HG03457 (cell line): ENCODE measurements at regions not wholly inside any gene's neighbourhood (a gene's known extent, or its start where the extent isn't known, plus 50 kb on each side); places are given as distances from the start of the nearest gene placed in this dataset.
"Not testable (repeated sequence)": the region's sequence is repeated elsewhere in the genome, so short reads cannot be mapped to it uniquely, and the experiment has no call there.

Experiments used
- ATAC-seq: cut with Tn5 transposase; IDR thresholded peaks from one replicate; pipeline ENCODE4 v1.9.1; 2021; ENCODE audit warnings: moderate number of reproducible peaks; ENCODE audit not compliant: unreplicated experiment

GRCh38 chr7:24392774-24393173, 108.8 kb downstream of the NPY start:
- ATAC-seq: no peak

- ATAC-seq: no peak
Measured at GRCh38 chr7:24395512-24395911, 111.5 kb downstream of the NPY start.

DNA sequence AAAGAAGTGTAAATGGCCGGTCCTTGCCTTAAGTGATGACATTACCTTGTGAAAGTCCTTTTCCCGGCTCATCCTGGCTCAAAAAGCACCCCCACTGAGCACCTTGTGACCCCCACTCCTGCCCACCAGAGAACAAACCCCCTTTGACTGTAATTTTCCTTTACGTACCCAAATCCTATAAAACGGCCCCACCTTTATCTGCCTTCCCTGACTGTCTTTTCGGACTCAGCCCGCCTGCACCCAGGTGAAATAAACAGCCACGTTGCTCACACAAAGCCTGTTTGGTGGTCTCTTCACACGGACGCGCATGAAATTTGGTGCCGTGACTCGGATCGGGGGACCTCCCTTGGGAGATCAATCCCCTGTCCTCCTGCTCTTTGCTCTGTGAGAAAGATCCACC, 112.4 kb downstream of the NPY start:
- ATAC-seq: not testable (repeated sequence)

DNA sequence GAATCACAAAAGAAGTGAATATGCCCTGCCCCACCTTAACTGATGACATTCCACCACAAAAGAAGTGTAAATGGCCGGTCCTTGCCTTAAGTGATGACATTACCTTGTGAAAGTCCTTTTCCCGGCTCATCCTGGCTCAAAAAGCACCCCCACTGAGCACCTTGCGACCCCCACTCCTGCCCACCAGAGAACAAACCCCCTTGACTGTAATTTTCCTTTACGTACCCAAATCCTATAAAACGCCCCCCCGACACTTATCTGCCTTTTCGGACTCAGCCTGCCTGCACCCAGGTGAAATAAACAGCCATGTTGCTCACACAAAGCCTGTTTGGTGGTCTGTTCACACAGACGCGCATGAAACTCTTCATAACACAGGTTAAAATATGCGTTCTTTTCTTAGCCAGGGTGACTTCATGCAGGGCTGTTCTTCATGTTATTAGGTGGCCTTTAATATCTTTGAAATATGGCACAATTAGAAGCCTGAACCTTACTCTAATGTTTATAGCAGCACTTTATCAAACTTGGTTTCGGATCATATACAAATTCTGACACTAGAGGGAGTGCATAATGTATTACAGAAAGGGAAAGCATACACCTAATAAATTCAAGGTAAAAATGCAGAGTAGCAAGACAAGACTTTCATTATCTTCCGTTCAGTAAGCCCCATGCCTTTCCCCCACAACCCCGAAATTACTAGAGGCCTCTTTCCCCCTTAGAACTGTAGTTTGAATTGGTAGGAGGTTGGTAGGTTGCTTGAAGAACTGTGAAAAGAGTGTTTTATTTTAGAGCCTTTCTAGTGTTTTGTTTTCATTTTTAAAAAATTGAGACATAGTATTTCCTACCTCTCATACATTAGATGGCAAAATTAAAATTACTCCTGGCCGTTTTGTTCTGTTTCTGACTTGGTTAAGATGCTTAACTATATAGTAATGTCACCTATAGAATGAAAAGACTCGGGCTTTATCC, 117.9 kb downstream of the NPY start:
- no peak for ATAC-seq

GRCh38 chr7:24402655-24403054, 118.7 kb downstream of the NPY start:
- no peak for ATAC-seq

GRCh38 chr7:24403557-24403956, 119.6 kb downstream of the NPY start:
- no peak for ATAC-seq

- ATAC-seq: no peak
Measured at GRCh38 chr7:24404315-24404714, 120.3 kb downstream of the NPY start.

- ATAC-seq: no peak
Measured at GRCh38 chr7:24405002-24405401, 121.0 kb downstream of the NPY start.

DNA sequence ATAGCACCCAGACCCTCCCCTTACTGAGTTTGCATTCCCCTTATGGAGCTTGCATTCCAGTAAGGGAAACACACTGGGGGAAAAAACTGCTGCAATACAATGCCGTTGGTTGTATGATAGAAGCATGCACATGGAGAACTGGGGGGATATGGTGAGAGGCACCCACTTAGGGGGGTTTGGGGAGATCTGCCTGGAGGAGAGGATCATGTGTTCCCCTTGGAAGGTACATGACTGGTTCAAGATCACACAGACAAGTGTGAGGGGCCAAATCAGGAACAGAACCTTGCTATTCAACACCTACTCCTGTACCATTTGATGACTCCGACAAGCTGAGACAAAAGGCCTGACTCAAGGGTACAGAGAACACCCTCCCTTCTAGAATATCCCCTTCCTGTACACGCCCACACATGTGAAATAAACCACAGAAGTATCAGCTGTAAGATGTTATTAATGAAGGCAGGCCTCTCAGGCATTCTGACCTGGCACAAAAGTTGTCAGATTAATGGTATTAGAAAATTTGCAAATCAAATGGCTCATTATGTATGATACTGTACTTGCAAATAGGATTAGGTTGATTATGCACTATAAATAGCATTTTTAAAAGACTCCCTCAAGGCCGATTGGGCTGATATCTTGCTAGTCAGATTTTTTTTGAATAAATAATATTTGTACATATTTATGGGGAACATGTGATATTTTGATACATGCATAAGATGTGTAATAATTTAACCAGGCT, 122.2 kb downstream of the NPY start:
- ATAC-seq: no peak

DNA sequence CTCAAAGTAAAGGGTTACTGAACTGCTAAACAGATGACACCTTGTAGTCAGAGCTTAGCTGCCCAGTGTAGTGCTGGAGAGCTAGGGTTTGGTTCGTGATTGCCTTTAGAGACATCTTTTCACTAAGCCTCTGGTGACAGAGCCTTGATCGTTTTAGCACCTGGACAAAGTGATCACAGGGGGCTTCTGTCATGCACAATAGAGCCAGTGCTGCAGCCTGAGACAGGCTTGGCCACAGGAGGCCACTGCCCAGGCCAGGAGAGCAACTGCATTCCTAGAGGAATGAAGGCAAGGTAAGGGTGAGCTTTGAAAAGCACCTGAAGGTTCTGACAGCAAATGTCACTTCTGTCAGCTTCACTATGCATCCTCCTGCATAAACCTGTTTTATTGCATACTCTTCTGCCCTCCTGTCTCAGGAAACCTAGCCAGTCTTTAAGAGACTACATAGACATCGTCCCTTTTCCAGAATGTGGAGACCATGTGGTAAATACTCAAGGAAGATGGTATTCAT, 122.9 kb downstream of the NPY start:
- no peak for ATAC-seq

DNA sequence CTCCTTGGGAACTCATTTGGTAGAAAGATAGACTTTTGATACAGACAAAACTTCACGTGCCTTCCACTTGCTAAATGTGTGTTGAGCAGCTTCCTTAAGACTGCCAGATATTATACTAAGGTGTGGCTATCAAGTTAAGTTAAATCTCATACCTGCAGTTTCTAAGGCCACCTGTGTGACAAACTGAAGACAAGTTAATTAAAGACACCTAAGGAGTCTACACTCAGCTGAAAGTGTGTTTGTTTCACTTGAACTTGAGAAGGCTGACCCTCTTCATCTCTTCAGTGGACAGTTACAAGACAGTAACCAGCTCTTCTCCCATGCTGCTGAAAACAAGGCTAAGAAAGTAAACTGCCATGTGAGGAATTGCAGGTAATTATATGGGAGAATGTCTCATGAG, 124.0 kb downstream of the NPY start:
- no peak for ATAC-seq

DNA sequence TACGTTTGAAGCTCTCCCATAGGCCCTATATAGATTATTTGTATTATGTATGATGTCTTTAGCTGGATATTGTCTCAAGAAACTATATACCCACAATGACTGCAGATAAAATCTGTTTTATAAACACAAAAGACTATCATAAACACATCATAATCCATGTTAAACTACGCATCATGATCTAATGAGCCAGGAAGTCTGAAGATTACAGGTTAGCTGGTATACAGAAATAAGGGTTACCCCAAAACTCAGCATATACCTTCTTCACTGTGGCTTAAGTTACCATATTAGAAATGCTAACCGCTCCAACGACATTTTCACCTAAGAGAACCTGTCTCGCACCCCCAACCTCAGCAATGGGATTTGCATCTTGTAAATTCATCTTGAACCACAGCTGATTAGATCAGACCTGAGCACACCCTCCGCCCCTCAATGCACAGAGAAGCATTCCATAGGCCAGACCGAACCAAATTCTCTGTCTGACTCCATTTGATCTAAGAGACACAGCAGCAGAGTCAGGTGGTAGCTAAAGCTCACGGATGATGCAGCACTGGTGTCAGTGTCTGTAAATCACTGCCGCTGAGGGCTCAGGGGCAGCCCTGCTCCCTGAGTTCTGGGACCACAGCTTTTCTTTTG, 124.9 kb downstream of the NPY start:
- ATAC-seq: no peak

GRCh38 chr7:24409431-24410024, 125.5 kb downstream of the NPY start:
- no peak for ATAC-seq

GRCh38 chr7:24411226-24411625, 127.2 kb downstream of the NPY start:
- no peak for ATAC-seq

GRCh38 chr7:24417526-24418120, 133.6 kb downstream of the NPY start:
- no peak for ATAC-seq

DNA sequence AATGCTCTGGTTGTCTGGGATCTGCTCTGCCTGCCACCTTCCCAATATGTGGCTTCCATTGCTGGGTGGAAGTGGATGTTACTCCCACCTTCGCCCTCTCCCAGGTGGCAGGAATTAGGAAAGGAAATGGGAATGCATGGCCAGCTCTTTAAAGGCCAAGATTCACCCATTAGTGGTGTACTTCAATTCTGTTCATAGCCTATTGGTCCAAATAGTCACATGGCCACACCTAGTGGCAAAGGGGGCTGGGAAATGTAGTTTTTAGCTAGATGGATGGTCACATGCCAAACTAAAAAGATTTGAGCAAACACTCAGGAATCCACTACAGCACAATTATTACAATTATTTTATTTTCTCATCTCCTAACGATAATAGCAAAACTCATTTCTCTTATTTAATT, 135.1 kb downstream of the NPY start:
- ATAC-seq: no peak

GRCh38 chr7:24419511-24419910, 135.5 kb downstream of the NPY start:
- ATAC-seq: no peak

- no peak for ATAC-seq
Measured at GRCh38 chr7:24422441-24423010, 138.5 kb downstream of the NPY start.

- ATAC-seq: no peak
Measured at GRCh38 chr7:24425664-24426063, 141.7 kb downstream of the NPY start.

GRCh38 chr7:24427048-24427447, 143.1 kb downstream of the NPY start:
- no peak for ATAC-seq
